Mesothelial cell of epicardium (in vitro differentiated cells): ENCODE measurements at regions not wholly inside any gene's neighbourhood (a gene's known extent, or its start where the extent isn't known, plus 50 kb on each side); places are given as distances from the start of the nearest gene placed in this dataset.
"Not testable (repeated sequence)": the region's sequence is repeated elsewhere in the genome, so short reads cannot be mapped to it uniquely, and the experiment has no call there.

Experiments
- DNase-seq, 2 experiments: peaks; one replicate each; pipeline ENCODE4 v3.0.0; 2021; ENCODE audit warnings: low spot score in 2 of 2; ENCODE audit not compliant: unreplicated experiment in 2 of 2
- H3K27ac Mint-ChIP-seq: 2 replicates; pipeline ENCODE4 v1.8.0; 2021; ENCODE audit warnings: mixed read lengths
- H3K27me3 Mint-ChIP-seq: 2 replicates; pipeline ENCODE4 v1.8.0; 2021; ENCODE audit warnings: low read depth, mixed read lengths
- H3K36me3 Mint-ChIP-seq: 2 replicates; pipeline ENCODE4 v1.8.0; 2021; ENCODE audit warnings: mixed read lengths
- H3K4me1 Mint-ChIP-seq: 2 replicates; pipeline ENCODE4 v1.8.0; 2021; ENCODE audit warnings: mixed read lengths
- H3K4me3 Mint-ChIP-seq: 2 replicates; pipeline ENCODE4 v1.8.0; 2021; ENCODE audit warnings: mild to moderate bottlenecking, moderate library complexity, mixed read lengths
- H3K9me3 Mint-ChIP-seq: 2 replicates; pipeline ENCODE4 v1.8.0; 2021; ENCODE audit warnings: mixed read lengths
- CTCF ChIP-seq: fragments of 200-600 bp; sonication (generic); IDR thresholded peaks from one replicate; pipeline ENCODE4 v1.5.0; 2021; ENCODE audit warnings: antibody characterized with exemption; ENCODE audit not compliant: unreplicated experiment

- DNase-seq = no peak
- TF ChIP-seq CTCF = no peak
- peaks cover 6% of the 10 kb centered on the region for H3K9me3 Mint-ChIP-seq
- no peak overlapping the region for H3K27ac Mint-ChIP-seq
- H3K27me3 Mint-ChIP-seq = peaks cover 2% of the 10 kb centered on the region
- no peak overlapping the region for H3K4me3 Mint-ChIP-seq
- H3K4me1 Mint-ChIP-seq = peaks cover 11% of the 10 kb centered on the region
- no peaks in the 10 kb centered on the region for H3K36me3 Mint-ChIP-seq
These were observed 170.2 kb upstream of the RPS23 start for GRCh38 chr5:82448374-82448773.

- Mint-ChIP-seq H3K4me3 (no peak overlapping the region), H3K27ac (no peak overlapping the region), H3K27me3 (peaks cover 2% of the 10 kb centered on the region), H3K36me3 (no peaks in the 10 kb centered on the region), H3K4me1 (peaks cover 11% of the 10 kb centered on the region), H3K9me3 (peaks cover 6% of the 10 kb centered on the region)
- TF ChIP-seq CTCF = no peak
- DNase-seq = no peak
These were observed 169.8 kb upstream of the RPS23 start for GRCh38 chr5:82447913-82448312.

- Mint-ChIP-seq H3K9me3 (peaks cover 1% of the 10 kb centered on the region), H3K27ac (no peak overlapping the region), H3K27me3 (peaks cover 2% of the 10 kb centered on the region), H3K4me3 (no peak overlapping the region), H3K4me1 (peaks cover 11% of the 10 kb centered on the region), H3K36me3 (no peaks in the 10 kb centered on the region)
- TF ChIP-seq CTCF = no peak
- no peak for DNase-seq
These were observed 168.7 kb upstream of the RPS23 start for GRCh38 chr5:82446809-82447208.

GRCh38 chr5:82445726-82446335, 167.7 kb upstream of the RPS23 start:
- peak overlapping the region; percentile 2 for H3K27ac Mint-ChIP-seq
- peaks cover 2% of the 10 kb centered on the region for H3K27me3 Mint-ChIP-seq

GRCh38 chr5:82439750-82440445, 161.7 kb upstream of the RPS23 start:
- DNase-seq = no peak
- Mint-ChIP-seq H3K27me3 (no peaks in the 10 kb centered on the region), H3K4me1 (no peaks in the 10 kb centered on the region), H3K27ac (no peak overlapping the region), H3K36me3 (no peaks in the 10 kb centered on the region), H3K9me3 (peaks cover 20% of the 10 kb centered on the region), H3K4me3 (no peak overlapping the region)
- TF ChIP-seq CTCF = no peak

More at GRCh38 chr5:82445726-82446335, 167.7 kb upstream of the RPS23 start:
- TF ChIP-seq CTCF = no peak
- Mint-ChIP-seq H3K4me3 (no peak overlapping the region), H3K4me1 (peaks cover 11% of the 10 kb centered on the region), H3K36me3 (no peaks in the 10 kb centered on the region), H3K9me3 (peaks cover 1% of the 10 kb centered on the region)
- DNase-seq = no peak

- not testable (repeated sequence) for H3K27ac Mint-ChIP-seq, H3K4me3 Mint-ChIP-seq, H3K4me1 Mint-ChIP-seq, H3K36me3 Mint-ChIP-seq, H3K27me3 Mint-ChIP-seq, DNase-seq
- H3K9me3 Mint-ChIP-seq = peaks cover 23% of the 10 kb centered on the region
These were observed 159.4 kb upstream of the RPS23 start for GRCh38 chr5:82437565-82437964.
